HEK293 (cell line): ENCODE measurements at regions not wholly inside any gene's neighbourhood (a gene's known extent, or its start where the extent isn't known, plus 50 kb on each side); places are given as distances from the start of the nearest gene placed in this dataset.

Source experiments
- CTCF ChIA-PET: fragments of 350-600 bp; formaldehyde crosslinking; extraction: SDS; loops from one replicate; lab custom pipeline; 2021; ENCODE audit warnings: antibody characterized with exemption; lab: Yijun Ruan, JAX
- POLR2A ChIA-PET: fragments of 300-600 bp; formaldehyde crosslinking; extraction: SDS; loops from one replicate; lab custom pipeline; 2020; ENCODE audit warnings: antibody characterized with exemption, inconsistent platforms; lab: Yijun Ruan, JAX
- H3K27ac ChIP-seq: fragments of 200-500 bp; sonication (Bioruptor generic); 2 replicates; pipeline ENCODE4 v1.5.1; 2014; ENCODE audit warnings: low read depth, low read length, control low read depth, inconsistent platforms; ENCODE audit errors: extremely low read depth
- H3K36me3 ChIP-seq, 2 experiments: fragments of 200-500 bp in 1 of 2; sonication (Bioruptor generic) in 1 of 2; 1 replicate in 1 of 2; 2 replicates in 1 of 2; pipeline ENCODE4 v1.5.1; 2014 to 2017; ENCODE audit warnings: inconsistent platforms in 2 of 2, low read length in 2 of 2; ENCODE audit not compliant: control insufficient read depth in 2 of 2, insufficient read depth in 1 of 2
- H3K4me1 ChIP-seq: fragments of 200-500 bp; sonication (Bioruptor generic); 2 replicates; pipeline ENCODE4 v1.5.1; 2014; ENCODE audit warnings: mild to moderate bottlenecking, low read length, inconsistent platforms; ENCODE audit not compliant: control insufficient read depth, insufficient read depth
- H3K4me3 ChIP-seq: 2 replicates; pipeline ENCODE4 v1.5.1; 2011; ENCODE audit warnings: low read depth, mild to moderate bottlenecking, control low read depth, low read length, moderate library complexity
- H3K9me3 ChIP-seq: fragments of 200-500 bp; sonication (Bioruptor generic); 2 replicates; pipeline ENCODE4 v1.5.1; 2014; ENCODE audit warnings: low read depth, low read length, inconsistent platforms; ENCODE audit not compliant: control insufficient read depth, insufficient read depth
- KLF1 ChIP-seq: fragments of 450-650 bp; formaldehyde crosslinking; IDR thresholded peaks from 2 replicates; pipeline ENCODE4 v1.5.1; 2016; ENCODE audit warnings: missing biosample characterization, missing genetic modification characterization
- MEIS1 ChIP-seq: sonication (generic); formaldehyde crosslinking; IDR thresholded peaks from 2 replicates; pipeline ENCODE4 v1.8.1; 2022; ENCODE audit warnings: missing genetic modification reagents, mild to moderate bottlenecking, borderline replicate concordance
- PRDM6 ChIP-seq: fragments of 450-650 bp; formaldehyde crosslinking; IDR thresholded peaks from 2 replicates; pipeline ENCODE4 v1.5.1; 2017; ENCODE audit warnings: missing biosample characterization, missing genetic modification characterization
- TRIM28 ChIP-seq: IDR thresholded peaks from 2 replicates; pipeline ENCODE4 v1.6.1; 2011; ENCODE audit warnings: low read length, control low read depth, borderline replicate concordance
- ZBTB10 ChIP-seq: fragments of 450-650 bp; formaldehyde crosslinking; IDR thresholded peaks from 2 replicates; pipeline ENCODE4 v1.5.1; 2016; ENCODE audit warnings: missing biosample characterization, missing genetic modification characterization
- ZNF148 ChIP-seq: fragments of 450-650 bp; formaldehyde crosslinking; IDR thresholded peaks from 2 replicates; pipeline ENCODE4 v1.5.0; 2017; ENCODE audit warnings: missing biosample characterization, missing genetic modification characterization, borderline replicate concordance
- ZNF211 ChIP-seq: fragments of 450-650 bp; formaldehyde crosslinking; IDR thresholded peaks from 2 replicates; pipeline ENCODE4 v1.5.1; 2016; ENCODE audit warnings: low read depth, missing biosample characterization, missing genetic modification characterization
- ZNF214 ChIP-seq: fragments of 450-650 bp; formaldehyde crosslinking; IDR thresholded peaks from 2 replicates; pipeline ENCODE4 v1.5.1; 2017; ENCODE audit warnings: missing biosample characterization, mild to moderate bottlenecking, missing genetic modification characterization, borderline replicate concordance
- ZNF394 ChIP-seq: fragments of 450-650 bp; formaldehyde crosslinking; IDR thresholded peaks from 2 replicates; pipeline ENCODE4 v1.5.1; 2016; ENCODE audit warnings: missing biosample characterization, missing genetic modification characterization, mild to moderate bottlenecking, moderate library complexity, borderline replicate concordance
- ZNF404 ChIP-seq: fragments of 450-650 bp; formaldehyde crosslinking; IDR thresholded peaks from 2 replicates; pipeline ENCODE4 v1.5.1; 2017; ENCODE audit warnings: missing biosample characterization, missing genetic modification characterization
- ZNF518A ChIP-seq: fragments of 450-650 bp; formaldehyde crosslinking; conservative IDR thresholded peaks from 2 replicates; pipeline ENCODE4 v1.5.1; 2016; ENCODE audit warnings: low read depth, missing biosample characterization, missing genetic modification characterization
- ZNF544 ChIP-seq: fragments of 450-650 bp; formaldehyde crosslinking; IDR thresholded peaks from 2 replicates; pipeline ENCODE4 v1.5.0; 2017; ENCODE audit warnings: missing biosample characterization, missing genetic modification characterization
- ZNF629 ChIP-seq: fragments of 450-650 bp; formaldehyde crosslinking; IDR thresholded peaks from 2 replicates; pipeline ENCODE4 v1.5.1; 2017; ENCODE audit warnings: missing biosample characterization, missing genetic modification characterization
- ZNF654 ChIP-seq: fragments of 450-650 bp; formaldehyde crosslinking; IDR thresholded peaks from 2 replicates; pipeline ENCODE4 v1.5.1; 2016; ENCODE audit warnings: low read depth, missing biosample characterization, missing genetic modification characterization
- ZNF660 ChIP-seq: fragments of 450-650 bp; IDR thresholded peaks from 2 replicates; pipeline ENCODE4 v1.5.1; 2018; ENCODE audit warnings: missing biosample characterization, mild to moderate bottlenecking, missing genetic modification characterization
- ZSCAN30 ChIP-seq: fragments of 450-650 bp; IDR thresholded peaks from 2 replicates; pipeline ENCODE4 v1.5.1; 2018; ENCODE audit warnings: missing biosample characterization, mild to moderate bottlenecking, missing genetic modification characterization, moderate library complexity

DNA sequence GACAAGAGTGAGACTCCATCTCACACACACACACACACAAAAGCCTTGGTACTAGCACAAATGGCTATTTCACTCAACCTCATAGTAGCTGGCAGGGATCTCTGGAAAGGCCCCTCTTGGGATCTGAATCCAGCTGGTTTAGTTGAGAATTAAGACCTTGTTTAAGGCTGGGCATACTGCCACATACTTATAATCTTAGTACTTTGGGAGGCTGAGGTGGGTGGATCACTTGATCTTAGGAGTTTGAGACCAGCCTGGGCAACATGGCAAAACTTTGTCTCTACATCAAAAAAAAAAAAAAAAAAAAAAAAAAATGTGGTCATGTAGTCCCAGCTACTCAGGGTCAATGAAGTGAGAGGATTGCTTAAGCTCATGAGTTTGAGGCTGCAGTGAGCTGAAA lies 628.3 kb downstream of the MMUT start:
- no peak overlapping the region for H3K4me3 ChIP-seq
- no peaks in the 10 kb centered on the region for H3K36me3 ChIP-seq
- no peak for TF ChIP-seq ZNF211 (tag by site-specific recombination)
- TF ChIP-seq ZSCAN30 = no peak
- TF ChIP-seq, all 188 proteins: peak for 0
- Histone ChIP-seq H3K4me1 (no peaks in the 10 kb centered on the region), H3K27ac (no peak overlapping the region), H3K9me3 (no peaks in the 10 kb centered on the region)
- CTCF ChIA-PET = interaction anchor here (0.6 to 0.7 kb wide), 2 partner anchors 528 to 1135 kb away, joined by 3 read pairs; no protein-coding TSS in a partner anchor
- POLR2A ChIA-PET = no interaction called here

DNA sequence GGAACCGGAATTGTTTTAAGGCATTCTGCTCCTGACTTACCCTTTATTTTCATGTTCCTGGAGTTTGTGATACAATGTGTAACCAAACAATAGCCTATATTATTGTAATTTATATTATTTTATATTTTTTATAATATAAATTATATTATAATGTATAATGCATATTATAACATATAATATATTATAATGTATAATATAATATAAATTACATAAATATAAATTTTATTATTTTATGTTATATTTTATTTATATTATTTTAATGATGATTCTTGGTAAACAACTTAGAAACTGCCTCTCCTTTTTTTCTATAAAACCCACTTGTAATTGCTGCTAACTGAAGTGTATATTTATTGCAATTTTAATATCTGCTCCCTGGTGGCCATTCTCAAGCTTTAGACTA lies 629.1 kb downstream of the MMUT start:
- Histone ChIP-seq H3K27ac (no peak overlapping the region), H3K4me3 (no peak overlapping the region), H3K9me3 (no peaks in the 10 kb centered on the region), H3K4me1 (no peaks in the 10 kb centered on the region), H3K36me3 (no peaks in the 10 kb centered on the region)
- POLR2A ChIA-PET = no interaction called here
- CTCF ChIA-PET = interaction anchor here (0.6 to 0.7 kb wide), 2 partner anchors 188 to 1135 kb away, joined by 3 read pairs; no protein-coding TSS in a partner anchor
- TF ChIP-seq ZNF654 (tag by site-specific recombination) = no peak
- TF ChIP-seq ZNF660 (tag by site-specific recombination) = no peak
- TF ChIP-seq ZBTB10 (tag by site-specific recombination) = no peak
- no peak for TF ChIP-seq MEIS1 (CRISPR knock-in tag)
- no peak for TF ChIP-seq ZNF404 (tag by site-specific recombination)
- no peak for TF ChIP-seq ZNF544
- TF ChIP-seq ZNF518A (tag by site-specific recombination) = no peak
- TF ChIP-seq ZNF214 (tag by site-specific recombination) = no peak

DNA sequence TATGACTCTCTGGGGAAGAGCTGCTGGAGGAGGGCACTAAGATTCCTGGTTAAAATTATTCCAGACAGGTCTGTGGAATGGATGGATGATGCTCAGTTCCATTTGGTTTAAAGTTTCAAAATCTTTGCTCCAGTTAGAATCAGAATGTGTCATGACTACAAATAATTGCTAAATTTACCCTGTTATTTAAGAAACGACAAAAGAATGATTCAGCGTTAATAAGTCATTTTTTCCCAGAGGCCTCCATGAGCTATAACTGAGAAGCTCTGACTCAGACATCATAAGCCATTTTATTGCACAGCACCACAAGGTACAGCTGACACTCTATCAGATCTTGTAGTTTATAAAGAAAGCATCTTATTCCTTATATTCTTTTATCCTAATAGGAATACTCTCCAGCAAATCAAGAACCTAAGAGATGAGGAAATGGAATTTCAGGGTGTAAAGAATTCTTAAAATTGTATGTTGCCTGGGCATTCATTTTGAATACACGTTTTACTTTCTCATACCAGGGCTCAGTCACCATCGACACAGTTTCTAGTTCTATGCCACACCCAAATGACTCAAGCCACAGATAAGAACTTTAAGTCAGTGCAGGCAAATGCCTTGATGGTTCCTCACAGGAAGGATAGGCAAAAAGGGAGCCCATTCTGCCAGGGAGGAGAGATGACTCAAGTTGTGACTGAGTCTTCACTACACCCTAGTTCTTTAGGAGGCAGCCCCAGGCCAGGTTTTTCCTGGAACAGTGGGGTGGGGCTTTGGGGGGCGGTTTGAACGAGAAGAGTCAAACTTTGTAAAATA lies 636.0 kb downstream of the MMUT start:
- ChIA-PET POLR2A (interaction anchor here (0.6 kb wide), 1 partner anchor 1350 kb away, joined by 6 read pairs; the partner anchor contains the start of gene CD2AP), CTCF (interaction anchor here (0.7 kb wide), 1 partner anchor 31 kb away, joined by 3 read pairs; no protein-coding TSS in a partner anchor)
- peaks cover 19% of the 10 kb centered on the region for H3K4me1 ChIP-seq
- no peak overlapping the region for H3K4me3 ChIP-seq
- peak overlapping the region; percentile 48 for H3K27ac ChIP-seq
- no peaks in the 10 kb centered on the region for H3K36me3 ChIP-seq
- H3K9me3 ChIP-seq = no peaks in the 10 kb centered on the region
- TF ChIP-seq ZNF394 (no peak), ZNF148 (tag by site-specific recombination) (no peak), ZNF629 (tag by site-specific recombination) (peak; percentile 46), KLF1 (tag by site-specific recombination) (0 out of 2 replicates have a peak, but pooled peaks have one; percentile 12), ZNF214 (tag by site-specific recombination) (no peak), TRIM28 (peak; percentile 30), PRDM6 (tag by site-specific recombination) (no peak)
